ENCODE measurements at regions not wholly inside any gene's neighbourhood (a gene's known extent, or its start where the extent isn't known, plus 50 kb on each side); places are given as distances from the start of the nearest gene placed in this dataset.

- Histone ChIP-seq H3K4me2 (ENCODE audit: unreplicated experiment) (peak overlapping the region; percentile 59), H3F3A (ENCODE audit: insufficient read depth) (peaks cover 62% of the 10 kb centered on the region), H3K36me3 (ENCODE audit: low read depth) (no peaks in the 10 kb centered on the region), H2AFZ (no peak overlapping the region), H3K4me1 (ENCODE audit: insufficient read depth) (peaks cover 85% of the 10 kb centered on the region), H3K9me3 (ENCODE audit: low read depth) (no peaks in the 10 kb centered on the region), H3K27ac (peak overlapping the region; percentile 100), H4K20me1 (ENCODE audit: insufficient read depth) (no peaks in the 10 kb centered on the region), H3K9me2 (ENCODE audit: insufficient read depth) (no peaks in the 10 kb centered on the region), H3K9ac (peak overlapping the region; percentile 93), H3K27me3 (replicated peaks; ENCODE audit: insufficient read depth) (no peaks in the 10 kb centered on the region), H3K4me3 (peak overlapping the region; percentile 57), H3K79me2 (ENCODE audit: insufficient read depth) (no peaks in the 10 kb centered on the region; the same call in none of the 2 replicates)
- TF ChIP-seq EZH2 (IDR thresholded peaks at IDR 0.05; ENCODE audit: insufficient read depth, poor library complexity, severe bottlenecking) (no peak), EZH2phosphoT487 (IDR thresholded peaks at IDR 0.05; ENCODE audit: insufficient read depth, low read depth) (0 out of 2 replicates have a peak, but pooled peaks have one; percentile 39)
- in situ Hi-C loops (cut with MboI), result no loop called here
- WGBS, 2 experiments (ENCODE audit: low coverage in 1 of 2, low lambda C conversion rate in 2 of 2, missing lambda C conversion rate in 2 of 2), result 2 to 3% methylated on average over 23 of the region's 23 CpGs
- peak; percentile 91 for DNase-seq
These were observed 120.2 kb downstream of the METRNL start for GRCh38 chr17:83199500-83200201.

GRCh38 chr17:83200231-83200699 lies 120.9 kb downstream of the METRNL start:
- peaks cover 79% of the 10 kb centered on the region for H3K4me1 ChIP-seq (ENCODE audit: insufficient read depth)
- H3K4me3 ChIP-seq, result peak overlapping the region; percentile 57; the same call in 1 of the 2 replicates
- peak overlapping the region; percentile 93 for H3K9ac ChIP-seq
- in situ Hi-C loops (cut with MboI), result no loop called here
- no peaks in the 10 kb centered on the region for H3K9me2 ChIP-seq (ENCODE audit: insufficient read depth)
- peak overlapping the region; percentile 59 for H3K4me2 ChIP-seq (ENCODE audit: unreplicated experiment)
- peaks cover 60% of the 10 kb centered on the region for H3F3A ChIP-seq (ENCODE audit: insufficient read depth)
- WGBS, 2 experiments (ENCODE audit: low coverage in 1 of 2, low lambda C conversion rate in 2 of 2, missing lambda C conversion rate in 2 of 2), result 1 to 2% methylated on average over 21 of the region's 21 CpGs
- H3K27me3 ChIP-seq (replicated peaks; ENCODE audit: insufficient read depth), result no peaks in the 10 kb centered on the region
- no peaks in the 10 kb centered on the region for H3K36me3 ChIP-seq (ENCODE audit: low read depth)
- H3K79me2 ChIP-seq (ENCODE audit: insufficient read depth), result no peaks in the 10 kb centered on the region; the same call in none of the 2 replicates
- peak overlapping the region; percentile 100 for H3K27ac ChIP-seq
- no peaks in the 10 kb centered on the region for H3K9me3 ChIP-seq (ENCODE audit: low read depth)
- TF ChIP-seq EZH2 (IDR thresholded peaks at IDR 0.05; ENCODE audit: insufficient read depth, poor library complexity, severe bottlenecking) (no peak), EZH2phosphoT487 (IDR thresholded peaks at IDR 0.05; ENCODE audit: insufficient read depth, low read depth) (no peak)
- H2AFZ ChIP-seq, result no peak overlapping the region
- DNase-seq, result peak; percentile 98
- H4K20me1 ChIP-seq (ENCODE audit: insufficient read depth), result no peaks in the 10 kb centered on the region

GRCh38 chr17:83200751-83201150 lies 121.3 kb downstream of the METRNL start:
- peak overlapping the region; percentile 100 for H3K27ac ChIP-seq
- peak; percentile 47 for DNase-seq
- H3K9me2 ChIP-seq (ENCODE audit: insufficient read depth), result no peaks in the 10 kb centered on the region
- no peaks in the 10 kb centered on the region for H3K36me3 ChIP-seq (ENCODE audit: low read depth)
- H3K79me2 ChIP-seq (ENCODE audit: insufficient read depth), result no peaks in the 10 kb centered on the region; the same call in none of the 2 replicates
- TF ChIP-seq EZH2phosphoT487 (IDR thresholded peaks at IDR 0.05; ENCODE audit: insufficient read depth, low read depth), result no peak
- TF ChIP-seq EZH2 (IDR thresholded peaks at IDR 0.05; ENCODE audit: insufficient read depth, poor library complexity, severe bottlenecking), result no peak
- peak overlapping the region; percentile 93 for H3K9ac ChIP-seq
- WGBS, 2 experiments (ENCODE audit: low coverage in 1 of 2, low lambda C conversion rate in 2 of 2, missing lambda C conversion rate in 2 of 2), result 20% methylated on average over 3 of the region's 3 CpGs
- H3K4me1 ChIP-seq (ENCODE audit: insufficient read depth), result peaks cover 75% of the 10 kb centered on the region
- no peaks in the 10 kb centered on the region for H3K9me3 ChIP-seq (ENCODE audit: low read depth)
- no peak overlapping the region for H2AFZ ChIP-seq
- H3K27me3 ChIP-seq (replicated peaks; ENCODE audit: insufficient read depth), result no peaks in the 10 kb centered on the region
- 0 out of 2 replicates have a peak overlapping the region, but pooled peaks have one; percentile 8 for H3K4me3 ChIP-seq
- in situ Hi-C loops (cut with MboI), result no loop called here
- H3K4me2 ChIP-seq (ENCODE audit: unreplicated experiment), result peak overlapping the region; percentile 59
- H4K20me1 ChIP-seq (ENCODE audit: insufficient read depth), result no peaks in the 10 kb centered on the region
- H3F3A ChIP-seq (ENCODE audit: insufficient read depth), result peaks cover 60% of the 10 kb centered on the region

- H3K27me3 ChIP-seq (replicated peaks; ENCODE audit: insufficient read depth), result no peaks in the 10 kb centered on the region
- H3K9me3 ChIP-seq (ENCODE audit: low read depth), result no peaks in the 10 kb centered on the region
- peak overlapping the region; percentile 100 for H3K27ac ChIP-seq
- peak overlapping the region; percentile 59 for H3K4me2 ChIP-seq (ENCODE audit: unreplicated experiment)
- TF ChIP-seq EZH2phosphoT487 (IDR thresholded peaks at IDR 0.05; ENCODE audit: insufficient read depth, low read depth), result no peak
- TF ChIP-seq EZH2 (IDR thresholded peaks at IDR 0.05; ENCODE audit: insufficient read depth, poor library complexity, severe bottlenecking), result no peak
- peak; percentile 14 for DNase-seq
- no peaks in the 10 kb centered on the region; the same call in none of the 2 replicates for H3K79me2 ChIP-seq (ENCODE audit: insufficient read depth)
- H3K4me3 ChIP-seq, result no peak overlapping the region
- in situ Hi-C loops (cut with MboI), result no loop called here
- H3F3A ChIP-seq (ENCODE audit: insufficient read depth), result peaks cover 60% of the 10 kb centered on the region
- WGBS, 2 experiments (ENCODE audit: low coverage in 1 of 2, low lambda C conversion rate in 2 of 2, missing lambda C conversion rate in 2 of 2), result 85 to 91% methylated on average over 9 of the region's 9 CpGs
- no peak overlapping the region for H2AFZ ChIP-seq
- H3K9ac ChIP-seq, result peak overlapping the region; percentile 93
- peaks cover 69% of the 10 kb centered on the region for H3K4me1 ChIP-seq (ENCODE audit: insufficient read depth)
- H3K9me2 ChIP-seq (ENCODE audit: insufficient read depth), result no peaks in the 10 kb centered on the region
- H4K20me1 ChIP-seq (ENCODE audit: insufficient read depth), result no peaks in the 10 kb centered on the region
- H3K36me3 ChIP-seq (ENCODE audit: low read depth), result no peaks in the 10 kb centered on the region
These were observed 122.0 kb downstream of the METRNL start for GRCh38 chr17:83201206-83202001.

All from GM23248 (cell line).